Spleen (tissue), 11 donors: ENCODE measurements at regions not wholly inside any gene's neighbourhood (a gene's known extent, or its start where the extent isn't known, plus 50 kb on each side); places are given as distances from the start of the nearest gene placed in this dataset.

Experiments used
- DNase-seq: peaks from one replicate; pipeline ENCODE4 v3.0.0-alpha.2; 2020
- H3K27ac ChIP-seq, 8 donors: fragments of 200-600 bp; sonication (generic) in 7 of 8; 1 replicate in 4 of 8; 2 replicates in 4 of 8; pipeline versions ENCODE4 v1.5.0 to v1.8.0; 2016 to 2021; ENCODE audit warnings: inconsistent platforms in 4 of 8, mild to moderate bottlenecking in 4 of 8, moderate library complexity in 1 of 8
- H3K27me3 ChIP-seq, 7 donors: fragments of 200-600 bp; sonication (generic) in 6 of 7; replicated peaks in 1 of 7; 1 replicate in 4 of 7; 2 replicates in 3 of 7; pipeline versions ENCODE4 v1.5.0 to v1.8.0; 2016 to 2021; ENCODE audit warnings: inconsistent platforms in 3 of 7, mild to moderate bottlenecking in 1 of 7
- H3K36me3 ChIP-seq, 6 donors: fragments of 200-600 bp; sonication (generic) in 5 of 6; 1 replicate in 4 of 6; 2 replicates in 2 of 6; pipeline versions ENCODE4 v1.5.0 to v1.8.0; 2016 to 2021; ENCODE audit warnings: inconsistent platforms in 2 of 6
- H3K4me1 ChIP-seq, 6 donors: fragments of 200-600 bp; sonication (generic) in 5 of 6; 1 replicate in 3 of 6; 2 replicates in 3 of 6; pipeline versions ENCODE4 v1.5.0 to v1.8.0; 2016 to 2021; ENCODE audit warnings: inconsistent platforms in 3 of 6
- H3K4me3 ChIP-seq, 8 donors: fragments of 200-600 bp; sonication (generic) in 7 of 8; 1 replicate in 4 of 8; 2 replicates in 4 of 8; pipeline versions ENCODE4 v1.5.0 to v1.8.0; 2016 to 2021; ENCODE audit warnings: inconsistent platforms in 4 of 8, mild to moderate bottlenecking in 4 of 8, moderate library complexity in 2 of 8
- H3K9me3 ChIP-seq, 8 donors: fragments of 200-600 bp; sonication (generic) in 7 of 8; 1 replicate in 4 of 8; 2 replicates in 4 of 8; pipeline versions ENCODE4 v1.5.0 to v1.8.0; 2016 to 2021; ENCODE audit warnings: inconsistent platforms in 4 of 8
- POLR2A ChIP-seq, 3 donors: fragments of 450-650 bp; IDR thresholded peaks; one replicate each; pipeline ENCODE4 v1.5.1; 2017; ENCODE audit warnings: antibody characterized with exemption in 3 of 3, mild to moderate bottlenecking in 1 of 3
- POLR2AphosphoS5 ChIP-seq, 3 donors: sonication (generic); formaldehyde crosslinking; IDR thresholded peaks; one replicate each; pipeline ENCODE4 v1.5.1; 2017; ENCODE audit warnings: antibody characterized with exemption in 3 of 3
- WGBS, 5 donors: extraction: QIAGEN DNeasy Blood & Tissue Kit in 3 of 5; methylation state at CpG; one replicate each; pipeline versions ENCODE4 v1.1.5 to v1.1.7; 2013 to 2018; 5-methylcytosine and 5-hydroxymethylcytosine counted together
- intact Hi-C: fragments of 100-400 bp; cut with DNase I; formaldehyde crosslinking; loops from one replicate; pipeline ENCODE4 v1.15.0; 2023; ENCODE audit warnings: low total_unique reads
- TF ChIP-seq, protein P1 (sequence below), 11 experiments: fragments of 200-600 bp in 7 of 11; fragments of 450-650 bp in 4 of 11; sonication (generic) in 4 of 11; IDR thresholded peaks in 8 of 11; conservative IDR thresholded peaks in 3 of 11; 1 replicate in 7 of 11; 2 replicates in 4 of 11; pipeline versions ENCODE4 v1.4.0 to v1.8.0; 2016 to 2021; ENCODE audit warnings: antibody characterized with exemption in 11 of 11, inconsistent platforms in 4 of 11, mild to moderate bottlenecking in 1 of 11
- donor health status: healthy with polysubstance abuse.
- donor health status: DM: no; HTN: no; CAD: no; lungs with moderate emphysema.
- donor health status: DM: no; HTN: no; CAD: no.
- donor health status: Bipolar disorder and iron deficiency.
- donor health status: healthy.
- donor health status: DM: no; HTN: no; CAD: no.
- donor health status: DM: yes; HTN: yes; CAD: no.

DNA sequence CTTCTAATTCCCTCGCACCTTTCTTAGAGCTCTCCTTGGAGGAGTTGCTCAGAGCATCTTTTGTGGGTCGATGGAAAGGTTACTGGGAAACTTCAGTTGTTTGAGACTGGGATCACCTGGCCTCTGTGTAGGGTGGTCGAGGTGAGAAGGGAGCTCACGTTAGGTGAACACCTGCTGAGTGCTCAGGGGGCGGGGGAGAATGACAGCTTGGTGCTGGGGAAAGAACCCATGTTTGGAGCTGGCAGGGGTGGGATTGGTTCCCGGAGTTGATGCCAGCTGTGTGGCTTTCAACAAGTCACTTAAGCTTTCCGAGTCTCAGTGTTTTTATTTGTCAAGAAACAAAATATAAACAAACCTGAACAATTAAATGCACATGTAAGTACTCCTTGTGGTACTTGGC, 122.3 kb downstream of the GLI2 start:
- Histone ChIP-seq H3K4me3 (no peak overlapping the region), H3K27ac (no peak overlapping the region), H3K9me3 (no peaks in the 10 kb centered on the region), H3K27me3 (no peaks in the 10 kb centered on the region), H3K4me1 (no peaks in the 10 kb centered on the region), H3K36me3 (no peaks in the 10 kb centered on the region)
- DNase-seq, result peak; percentile 45
- intact Hi-C loops, result no loop called here
- TF ChIP-seq POLR2A (IDR thresholded peaks at IDR 0.05) (no peak), POLR2AphosphoS5 (IDR thresholded peaks at IDR 0.05) (no peak)
- TF ChIP-seq, protein P1, sequence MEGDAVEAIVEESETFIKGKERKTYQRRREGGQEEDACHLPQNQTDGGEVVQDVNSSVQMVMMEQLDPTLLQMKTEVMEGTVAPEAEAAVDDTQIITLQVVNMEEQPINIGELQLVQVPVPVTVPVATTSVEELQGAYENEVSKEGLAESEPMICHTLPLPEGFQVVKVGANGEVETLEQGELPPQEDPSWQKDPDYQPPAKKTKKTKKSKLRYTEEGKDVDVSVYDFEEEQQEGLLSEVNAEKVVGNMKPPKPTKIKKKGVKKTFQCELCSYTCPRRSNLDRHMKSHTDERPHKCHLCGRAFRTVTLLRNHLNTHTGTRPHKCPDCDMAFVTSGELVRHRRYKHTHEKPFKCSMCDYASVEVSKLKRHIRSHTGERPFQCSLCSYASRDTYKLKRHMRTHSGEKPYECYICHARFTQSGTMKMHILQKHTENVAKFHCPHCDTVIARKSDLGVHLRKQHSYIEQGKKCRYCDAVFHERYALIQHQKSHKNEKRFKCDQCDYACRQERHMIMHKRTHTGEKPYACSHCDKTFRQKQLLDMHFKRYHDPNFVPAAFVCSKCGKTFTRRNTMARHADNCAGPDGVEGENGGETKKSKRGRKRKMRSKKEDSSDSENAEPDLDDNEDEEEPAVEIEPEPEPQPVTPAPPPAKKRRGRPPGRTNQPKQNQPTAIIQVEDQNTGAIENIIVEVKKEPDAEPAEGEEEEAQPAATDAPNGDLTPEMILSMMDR (IDR thresholded peaks at IDR 0.05 in 8 of 11, conservative IDR thresholded peaks at IDR 0.05 in 3 of 11), result no peak
- 81 to 96% (median 90%) methylated on average over 7 of the region's 7 CpGs for WGBS, 5 donors

- intact Hi-C loops, result no loop called here
- Histone ChIP-seq H3K4me1 (no peaks in the 10 kb centered on the region), H3K9me3 (no peaks in the 10 kb centered on the region), H3K4me3 (no peak overlapping the region), H3K36me3 (no peaks in the 10 kb centered on the region), H3K27ac (no peak overlapping the region), H3K27me3 (peaks cover 0 to 6% (median 0%) of the 10 kb centered on the region in 7 donors)
- 72 to 87% (median 82%) methylated on average over 11 to 12 of the region's 12 CpGs for WGBS, 5 donors
- no peak for TF ChIP-seq POLR2AphosphoS5 (IDR thresholded peaks at IDR 0.05)
- TF ChIP-seq POLR2A (IDR thresholded peaks at IDR 0.05), result no peak
- TF ChIP-seq, protein P1 (IDR thresholded peaks at IDR 0.05 in 8 of 11, conservative IDR thresholded peaks at IDR 0.05 in 3 of 11), result no peak
- DNase-seq, result peak; percentile 68
Measured at GRCh38 chr2:120858361-120859106, 122.9 kb downstream of the GLI2 start.

- no peak overlapping the region for H3K4me3 ChIP-seq
- no peaks in the 10 kb centered on the region for H3K36me3 ChIP-seq
- DNase-seq, result peak; percentile 7
- WGBS, 5 donors, result 62 to 71% (median 66%) methylated on average over 3 to 4 of the region's 4 CpGs
- no peaks in the 10 kb centered on the region for H3K4me1 ChIP-seq
- intact Hi-C loops, result no loop called here
- peaks cover 0 to 11% (median 0%) of the 10 kb centered on the region in 7 donors for H3K27me3 ChIP-seq
- no peak overlapping the region for H3K27ac ChIP-seq
- no peaks in the 10 kb centered on the region for H3K9me3 ChIP-seq
- TF ChIP-seq POLR2AphosphoS5 (IDR thresholded peaks at IDR 0.05), result no peak
- TF ChIP-seq POLR2A (IDR thresholded peaks at IDR 0.05), result no peak
- TF ChIP-seq, protein P1 (IDR thresholded peaks at IDR 0.05 in 8 of 11, conservative IDR thresholded peaks at IDR 0.05 in 3 of 11), result no peak
Measured at GRCh38 chr2:120859128-120859527, 123.5 kb downstream of the GLI2 start.

GRCh38 chr2:120859814-120860578, 124.3 kb downstream of the GLI2 start:
- 80 to 90% (median 85%) methylated on average over 13 to 14 of the region's 14 CpGs for WGBS, 5 donors
- H3K27me3 ChIP-seq, result peaks cover 0 to 17% (median 0%) of the 10 kb centered on the region in 7 donors
- no peaks in the 10 kb centered on the region for H3K36me3 ChIP-seq
- no peak overlapping the region for H3K27ac ChIP-seq
- DNase-seq, result peak; percentile 51
- H3K4me3 ChIP-seq, result no peak overlapping the region
- no peaks in the 10 kb centered on the region for H3K9me3 ChIP-seq
- intact Hi-C loops, result no loop called here
- no peaks in the 10 kb centered on the region for H3K4me1 ChIP-seq
- TF ChIP-seq POLR2A (IDR thresholded peaks at IDR 0.05), result no peak
- TF ChIP-seq, protein P1 (IDR thresholded peaks at IDR 0.05 in 8 of 11, conservative IDR thresholded peaks at IDR 0.05 in 3 of 11), result no peak
- TF ChIP-seq POLR2AphosphoS5 (IDR thresholded peaks at IDR 0.05), result no peak
